WERI-Rb-1 (cell line): ENCODE measurements at regions not wholly inside any gene's neighbourhood (a gene's known extent, or its start where the extent isn't known, plus 50 kb on each side); places are given as distances from the start of the nearest gene placed in this dataset.

Experiments used
- DNase-seq: peaks from one replicate; pipeline ENCODE4 v3.0.0-alpha.2; 2020
- H3K27ac ChIP-seq: fragments of 250-450 bp; sonication (Bioruptor Pico); 2 replicates; pipeline ENCODE4 v1.5.1; 2020; ENCODE audit warnings: mild to moderate bottlenecking, moderate library complexity
- H3K27me3 ChIP-seq: fragments of 250-450 bp; sonication (Bioruptor Pico); 2 replicates; pipeline ENCODE4 v1.5.1; 2021; ENCODE audit warnings: mild to moderate bottlenecking, low read depth, moderate library complexity; ENCODE audit not compliant: insufficient read depth, severe bottlenecking
- H3K36me3 ChIP-seq: fragments of 250-450 bp; sonication (Bioruptor Pico); 2 replicates; pipeline ENCODE4 v1.5.1; 2020; ENCODE audit warnings: mild to moderate bottlenecking, moderate library complexity
- H3K4me3 ChIP-seq: 2 replicates; pipeline ENCODE4 v1.5.1; 2011; ENCODE audit warnings: low read depth, mild to moderate bottlenecking, control low read depth, low read length
- H3K9me3 ChIP-seq: fragments of 250-450 bp; sonication (Bioruptor Pico); 2 replicates; pipeline ENCODE4 v1.5.1; 2021; ENCODE audit warnings: mild to moderate bottlenecking, moderate library complexity; ENCODE audit not compliant: severe bottlenecking
- CTCF ChIP-seq: IDR thresholded peaks from 2 replicates; pipeline ENCODE4 v1.5.1; 2011; ENCODE audit warnings: low read depth, mild to moderate bottlenecking, control low read depth, inconsistent platforms, low read length

GRCh38 chr15:81774309-81774708 is 271.5 kb downstream of the MEX3B start:
- no peak for TF ChIP-seq CTCF
- no peak for DNase-seq

DNA sequence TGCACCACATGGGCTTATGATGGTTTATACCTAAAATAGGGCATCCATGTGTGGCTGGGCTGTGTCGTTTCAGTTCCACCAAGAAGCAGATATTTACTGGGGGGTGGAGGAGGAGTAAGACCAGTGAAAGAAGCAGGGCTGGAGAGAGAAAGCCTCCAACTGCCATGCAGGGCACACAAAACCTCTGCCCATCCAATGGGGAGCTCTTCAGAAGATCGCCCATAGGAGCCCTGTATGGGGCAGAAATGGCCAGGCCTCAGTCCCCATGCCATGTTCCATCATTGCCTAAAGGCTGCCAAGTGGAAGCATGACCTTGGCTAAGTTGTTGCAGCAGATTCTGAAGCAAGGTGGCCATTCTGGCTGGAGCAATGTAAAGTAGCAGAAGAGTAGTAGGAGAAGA is 277.0 kb downstream of the MEX3B start:
- H3K36me3 ChIP-seq, result no peaks in the 10 kb centered on the region
- DNase-seq, result no peak
- TF ChIP-seq CTCF, result no peak
- no peak overlapping the region for H3K27ac ChIP-seq
- H3K4me3 ChIP-seq, result no peak overlapping the region
- no peaks in the 10 kb centered on the region for H3K9me3 ChIP-seq
- H3K27me3 ChIP-seq, result no peaks in the 10 kb centered on the region

More at GRCh38 chr15:81774309-81774708, 271.5 kb downstream of the MEX3B start:
- Histone ChIP-seq H3K36me3 (no peaks in the 10 kb centered on the region), H3K4me3 (no peak overlapping the region), H3K27me3 (no peaks in the 10 kb centered on the region), H3K27ac (no peak overlapping the region), H3K9me3 (peaks cover 3% of the 10 kb centered on the region)

GRCh38 chr15:81766829-81767475 is 278.9 kb downstream of the MEX3B start:
- no peak overlapping the region for H3K27ac ChIP-seq
- H3K4me3 ChIP-seq, result no peak overlapping the region
- H3K9me3 ChIP-seq, result no peaks in the 10 kb centered on the region
- H3K27me3 ChIP-seq, result no peaks in the 10 kb centered on the region
- no peak for TF ChIP-seq CTCF
- DNase-seq, result no peak
- H3K36me3 ChIP-seq, result no peaks in the 10 kb centered on the region

DNA sequence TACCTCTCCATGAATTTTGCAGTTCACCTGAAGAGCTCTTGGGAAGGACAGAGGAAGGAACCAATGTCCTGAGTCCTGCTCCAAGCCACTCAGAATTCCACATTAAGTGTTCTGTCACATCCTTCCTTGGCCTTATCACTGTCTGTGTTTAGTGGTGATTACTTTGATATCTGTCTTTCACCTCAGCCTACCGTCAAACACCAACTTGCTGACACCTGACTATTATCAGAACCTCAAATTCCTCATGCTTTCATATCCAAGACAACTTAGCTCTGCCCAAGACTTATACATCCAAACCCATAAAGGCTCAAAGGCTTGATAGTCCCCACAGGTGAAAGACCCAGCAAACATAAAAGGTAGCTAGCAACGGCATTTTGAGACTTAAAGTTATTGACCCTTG is 280.0 kb downstream of the MEX3B start:
- H3K27me3 ChIP-seq, result no peaks in the 10 kb centered on the region
- no peak overlapping the region for H3K27ac ChIP-seq
- no peak for TF ChIP-seq CTCF
- H3K4me3 ChIP-seq, result no peak overlapping the region
- H3K36me3 ChIP-seq, result no peaks in the 10 kb centered on the region
- DNase-seq, result no peak
- H3K9me3 ChIP-seq, result no peaks in the 10 kb centered on the region

DNA sequence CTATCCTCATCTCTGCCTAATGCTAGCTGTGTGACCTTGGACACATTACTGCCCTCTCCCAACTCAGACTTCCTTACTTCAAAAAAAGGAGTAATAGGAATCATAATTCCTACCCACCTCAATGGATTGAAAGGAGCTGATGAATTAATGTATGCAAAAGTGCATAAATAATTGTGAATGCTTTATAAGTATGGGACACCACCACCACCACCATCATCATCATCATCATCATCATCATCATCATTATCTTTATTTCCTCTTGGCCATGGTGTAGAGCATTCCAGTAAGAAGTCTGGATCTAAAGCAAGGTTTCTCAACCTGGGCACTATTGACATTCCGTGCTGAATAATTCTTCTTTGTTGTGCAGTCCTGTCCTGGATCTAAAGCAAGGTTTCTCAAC is 282.5 kb downstream of the MEX3B start:
- no peaks in the 10 kb centered on the region for H3K27me3 ChIP-seq
- no peak overlapping the region for H3K27ac ChIP-seq
- no peak overlapping the region for H3K4me3 ChIP-seq
- no peaks in the 10 kb centered on the region for H3K36me3 ChIP-seq
- TF ChIP-seq CTCF, result no peak
- no peak for DNase-seq
- H3K9me3 ChIP-seq, result no peaks in the 10 kb centered on the region

GRCh38 chr15:81760686-81761085 is 285.1 kb downstream of the MEX3B start:
- no peaks in the 10 kb centered on the region for H3K9me3 ChIP-seq
- DNase-seq, result no peak
- H3K27me3 ChIP-seq, result no peaks in the 10 kb centered on the region
- H3K36me3 ChIP-seq, result no peaks in the 10 kb centered on the region
- no peak overlapping the region for H3K4me3 ChIP-seq
- no peak for TF ChIP-seq CTCF
- H3K27ac ChIP-seq, result no peak overlapping the region
